ENCODE measurements at regions not wholly inside any gene's neighbourhood (a gene's known extent, or its start where the extent isn't known, plus 50 kb on each side); places are given as distances from the start of the nearest gene placed in this dataset.

- TF ChIP-seq NFIC (IDR thresholded peaks at IDR 0.05) (no peak), EP300 (IDR thresholded peaks at IDR 0.05; ENCODE audit: borderline replicate concordance) (no peak), TEAD4 (IDR thresholded peaks at IDR 0.05) (no peak), RAD21 (IDR thresholded peaks at IDR 0.05; ENCODE audit: low read depth) (no peak), TCF12 (IDR thresholded peaks at IDR 0.05; ENCODE audit: low read depth) (no peak), TAF1 (IDR thresholded peaks at IDR 0.05; ENCODE audit: low read depth) (no peak), CREB1 (IDR thresholded peaks at IDR 0.05; ENCODE audit: low read depth) (no peak), FOXM1 (IDR thresholded peaks at IDR 0.05; ENCODE audit: borderline replicate concordance, low read depth) (no peak), ZBTB7A (IDR thresholded peaks at IDR 0.05; ENCODE audit: low read depth) (no peak), REST (IDR thresholded peaks at IDR 0.05; ENCODE audit: low read depth) (no peak), YY1 (IDR thresholded peaks at IDR 0.05; ENCODE audit: low read depth) (no peak), CEBPB (IDR thresholded peaks at IDR 0.05) (no peak), EGR1 (IDR thresholded peaks at IDR 0.05) (no peak), USF1 (IDR thresholded peaks at IDR 0.05) (no peak), MAX (IDR thresholded peaks at IDR 0.05) (no peak)
Observed at GRCh38 chr18:4755848-4756247, 300.7 kb upstream of the DLGAP1 start.

GRCh38 chr18:4751523-4751922, 296.4 kb upstream of the DLGAP1 start:
- TF ChIP-seq REST (IDR thresholded peaks at IDR 0.05; ENCODE audit: low read depth), result no peak
- TF ChIP-seq TAF1 (IDR thresholded peaks at IDR 0.05; ENCODE audit: low read depth), result no peak
- TF ChIP-seq USF1 (IDR thresholded peaks at IDR 0.05), result no peak
- TF ChIP-seq MAX (IDR thresholded peaks at IDR 0.05), result no peak
- TF ChIP-seq FOXM1 (IDR thresholded peaks at IDR 0.05; ENCODE audit: borderline replicate concordance, low read depth), result no peak
- no peak for TF ChIP-seq EGR1 (IDR thresholded peaks at IDR 0.05)
- TF ChIP-seq NFIC (IDR thresholded peaks at IDR 0.05), result no peak
- no peak for TF ChIP-seq ZBTB7A (IDR thresholded peaks at IDR 0.05; ENCODE audit: low read depth)
- no peak for TF ChIP-seq EP300 (IDR thresholded peaks at IDR 0.05; ENCODE audit: borderline replicate concordance)

- TF ChIP-seq EP300 (IDR thresholded peaks at IDR 0.05; ENCODE audit: borderline replicate concordance), result no peak
- no peak for TF ChIP-seq ZBTB7A (IDR thresholded peaks at IDR 0.05; ENCODE audit: low read depth)
- TF ChIP-seq FOXM1 (IDR thresholded peaks at IDR 0.05; ENCODE audit: borderline replicate concordance, low read depth), result no peak
- no peak for TF ChIP-seq TAF1 (IDR thresholded peaks at IDR 0.05; ENCODE audit: low read depth)
- TF ChIP-seq REST (IDR thresholded peaks at IDR 0.05; ENCODE audit: low read depth), result no peak
- TF ChIP-seq CEBPB (IDR thresholded peaks at IDR 0.05), result no peak
- TF ChIP-seq NFIC (IDR thresholded peaks at IDR 0.05), result no peak
- TF ChIP-seq TEAD4 (IDR thresholded peaks at IDR 0.05), result no peak
- TF ChIP-seq MAX (IDR thresholded peaks at IDR 0.05), result no peak
Observed at GRCh38 chr18:4750393-4751346, 295.6 kb upstream of the DLGAP1 start.

- TF ChIP-seq TEAD4 (IDR thresholded peaks at IDR 0.05) (no peak), TAF1 (IDR thresholded peaks at IDR 0.05; ENCODE audit: low read depth) (no peak), ZBTB7A (IDR thresholded peaks at IDR 0.05; ENCODE audit: low read depth) (no peak), FOXM1 (IDR thresholded peaks at IDR 0.05; ENCODE audit: borderline replicate concordance, low read depth) (no peak)
Observed at GRCh38 chr18:4748975-4749374, 293.9 kb upstream of the DLGAP1 start.
